Liver (tissue), 8 donors: ENCODE measurements at regions not wholly inside any gene's neighbourhood (a gene's known extent, or its start where the extent isn't known, plus 50 kb on each side); places are given as distances from the start of the nearest gene placed in this dataset.

Source experiments
- DNase-seq: peaks from one replicate; pipeline ENCODE4 v3.0.0-alpha.2; 2017; ENCODE audit warnings: low spot score
- H3K27ac ChIP-seq, 2 donors: one replicate each; pipeline ENCODE4 v1.7.0; 2013; ENCODE audit warnings: inconsistent platforms in 2 of 2, low read length in 2 of 2, control low read depth in 1 of 2, low read depth in 1 of 2, mild to moderate bottlenecking in 1 of 2
- H3K27me3 ChIP-seq, 4 donors: one replicate each; pipeline versions ENCODE4 v1.6.1 to v1.7.0; 2013; ENCODE audit warnings: low read length in 3 of 4, inconsistent platforms in 1 of 4, mild to moderate bottlenecking in 1 of 4, moderate library complexity in 1 of 4; ENCODE audit not compliant: control insufficient read depth in 4 of 4, insufficient read depth in 4 of 4
- H3K36me3 ChIP-seq, 4 donors: one replicate each; pipeline versions ENCODE4 v1.6.1 to v1.7.0; 2013; ENCODE audit warnings: low read length in 3 of 4, mild to moderate bottlenecking in 3 of 4, low read depth in 1 of 4, moderate library complexity in 1 of 4; ENCODE audit not compliant: control insufficient read depth in 4 of 4, insufficient read depth in 3 of 4
- H3K4me1 ChIP-seq, 4 donors: one replicate each; pipeline versions ENCODE4 v1.6.1 to v1.7.0; 2013; ENCODE audit warnings: low read length in 3 of 4, mild to moderate bottlenecking in 3 of 4, moderate library complexity in 1 of 4; ENCODE audit not compliant: control insufficient read depth in 4 of 4, insufficient read depth in 4 of 4
- H3K4me3 ChIP-seq, 3 donors: one replicate each; pipeline versions ENCODE4 v1.6.1 to v1.7.0; 2013; ENCODE audit warnings: low read length in 3 of 3, control low read depth in 1 of 3, low read depth in 1 of 3, mild to moderate bottlenecking in 1 of 3
- H3K9ac ChIP-seq, 2 donors: one replicate each; pipeline ENCODE4 v1.7.0; 2013; ENCODE audit warnings: low read length in 2 of 2, mild to moderate bottlenecking in 2 of 2, moderate library complexity in 2 of 2, control low read depth in 1 of 2, low read depth in 1 of 2
- H3K9me3 ChIP-seq, 4 donors: one replicate each; pipeline versions ENCODE4 v1.6.1 to v1.7.0; 2013; ENCODE audit warnings: low read length in 3 of 4; ENCODE audit not compliant: control insufficient read depth in 4 of 4
- EGR1 ChIP-seq, 2 donors: IDR thresholded peaks; 2 replicates each; pipeline ENCODE4 v1.6.1; 2016 to 2018; ENCODE audit warnings: antibody characterized with exemption in 2 of 2, low read depth in 2 of 2
- FOXA1 ChIP-seq: IDR thresholded peaks from 2 replicates; pipeline ENCODE4 v1.6.1; 2016; ENCODE audit warnings: antibody characterized with exemption
- GABPA ChIP-seq, 2 donors: IDR thresholded peaks in 1 of 2; conservative IDR thresholded peaks in 1 of 2; 2 replicates each; pipeline ENCODE4 v1.6.1; 2016; ENCODE audit warnings: antibody characterized with exemption in 2 of 2, mild to moderate bottlenecking in 1 of 2, moderate library complexity in 1 of 2
- HNF4A ChIP-seq, 2 donors: conservative IDR thresholded peaks; 2 replicates each; pipeline ENCODE4 v1.6.1; 2016; ENCODE audit warnings: antibody characterized with exemption in 2 of 2, mild to moderate bottlenecking in 2 of 2
- HNF4G ChIP-seq: IDR thresholded peaks from 2 replicates; pipeline ENCODE4 v1.6.1; 2016; ENCODE audit warnings: antibody characterized with exemption
- JUND ChIP-seq, 2 donors: IDR thresholded peaks; 2 replicates each; pipeline ENCODE4 v1.6.1; 2016; ENCODE audit warnings: antibody characterized with exemption in 2 of 2
- NR2F2 ChIP-seq: IDR thresholded peaks from 2 replicates; pipeline ENCODE4 v1.6.1; 2016; ENCODE audit warnings: antibody characterized with exemption
- RAD21 ChIP-seq, 2 donors: IDR thresholded peaks; 2 replicates each; pipeline ENCODE4 v1.6.1; 2016; ENCODE audit warnings: antibody characterized with exemption in 2 of 2, mild to moderate bottlenecking in 2 of 2
- RXRA ChIP-seq, 2 donors: IDR thresholded peaks; 2 replicates each; pipeline ENCODE4 v1.6.1; 2017 to 2018; ENCODE audit warnings: antibody characterized with exemption in 2 of 2, mild to moderate bottlenecking in 1 of 2
- SP1 ChIP-seq: IDR thresholded peaks from 2 replicates; pipeline ENCODE4 v1.6.1; 2018; ENCODE audit warnings: antibody characterized with exemption, mild to moderate bottlenecking
- TAF1 ChIP-seq: conservative IDR thresholded peaks from 2 replicates; pipeline ENCODE4 v1.6.1; 2016; ENCODE audit warnings: antibody characterized with exemption, mild to moderate bottlenecking
- YY1 ChIP-seq: IDR thresholded peaks from 2 replicates; pipeline ENCODE4 v1.6.1; 2016; ENCODE audit warnings: antibody characterized with exemption, mild to moderate bottlenecking
- WGBS: extraction: QIAGEN DNeasy Blood & Tissue Kit; methylation state at CpG from one replicate; pipeline ENCODE4 v1.1.7; 2013; 5-methylcytosine and 5-hydroxymethylcytosine counted together
- TF ChIP-seq, protein P1 (sequence below): IDR thresholded peaks from 2 replicates; pipeline ENCODE4 v1.6.1; 2016; ENCODE audit warnings: antibody characterized with exemption
- TF ChIP-seq, protein P2 (sequence below): IDR thresholded peaks from 2 replicates; pipeline ENCODE4 v1.6.1; 2016; ENCODE audit warnings: antibody characterized with exemption, mild to moderate bottlenecking
- TF ChIP-seq, protein P3 (sequence below): IDR thresholded peaks from 2 replicates; pipeline ENCODE4 v1.6.1; 2016; ENCODE audit warnings: antibody characterized with exemption
- TF ChIP-seq, protein P4 (sequence below): IDR thresholded peaks from 2 replicates; pipeline ENCODE4 v1.6.1; 2016; ENCODE audit warnings: antibody characterized with exemption
- TF ChIP-seq, protein P5 (sequence below): fragments of 150-350 bp; IDR thresholded peaks from 2 replicates; pipeline ENCODE4 v1.5.1; 2017; ENCODE audit warnings: improper control_type of control experiment, low read depth, low read length; ENCODE audit not compliant: missing input control
- donor health status: healthy.
- donor health status: healthy.
- donor health status: healthy.
- donor health status: healthy.
- donor health status: healthy.

DNA sequence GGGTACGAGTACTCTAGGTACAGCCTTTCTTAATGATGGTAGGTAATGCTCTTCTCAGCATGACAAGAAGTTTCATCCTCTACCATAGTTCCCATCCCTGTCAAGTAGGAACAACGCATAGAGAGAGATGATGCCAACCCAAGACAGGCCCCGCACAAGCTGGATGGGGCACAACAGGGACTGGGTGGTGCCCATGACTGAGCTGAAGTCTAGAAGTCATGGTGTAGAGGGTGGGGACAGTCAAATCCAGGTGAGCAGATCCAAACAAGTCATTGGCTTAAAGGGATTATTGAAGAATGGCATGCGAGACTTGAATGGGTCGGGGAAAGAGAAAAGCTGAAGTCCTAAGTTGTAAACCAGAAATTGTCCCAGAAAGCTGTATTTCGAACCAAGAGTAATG lies 84.2 kb upstream of the MDM1 start:
- no peak overlapping the region for H3K27ac ChIP-seq
- H3K4me3 ChIP-seq, result no peak overlapping the region
- WGBS, result 96% methylated on average over 6 of the region's 6 CpGs
- H3K4me1 ChIP-seq, result no peaks in the 10 kb centered on the region
- no peak for DNase-seq
- H3K9ac ChIP-seq, result no peak overlapping the region
- no peaks in the 10 kb centered on the region for H3K27me3 ChIP-seq
- H3K36me3 ChIP-seq, result no peaks in the 10 kb centered on the region
- H3K9me3 ChIP-seq, result no peaks in the 10 kb centered on the region
- no peak for TF ChIP-seq SP1
- TF ChIP-seq, protein P1, sequence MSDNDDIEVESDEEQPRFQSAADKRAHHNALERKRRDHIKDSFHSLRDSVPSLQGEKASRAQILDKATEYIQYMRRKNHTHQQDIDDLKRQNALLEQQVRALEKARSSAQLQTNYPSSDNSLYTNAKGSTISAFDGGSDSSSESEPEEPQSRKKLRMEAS, result no peak

DNA sequence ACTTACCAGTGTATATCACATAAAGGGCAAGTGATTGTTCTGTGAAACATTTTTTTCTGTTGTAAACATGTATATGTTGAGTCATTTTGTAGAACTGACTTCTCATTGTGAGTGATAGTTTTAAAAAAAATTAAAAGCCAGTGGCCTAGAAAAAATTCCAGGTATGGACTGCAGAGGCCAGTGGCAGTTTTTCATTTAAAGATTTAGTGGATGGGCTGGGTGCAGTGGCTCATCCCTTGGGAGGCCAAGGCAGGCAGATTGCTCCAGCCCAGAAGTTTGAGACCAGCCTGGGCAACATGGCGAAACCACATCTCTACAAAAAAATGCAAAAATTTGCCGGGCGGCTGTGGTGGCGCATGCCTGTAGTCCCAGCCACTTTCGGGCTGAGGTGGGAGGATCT lies 84.7 kb upstream of the MDM1 start:
- no peak overlapping the region for H3K27ac ChIP-seq
- no peak overlapping the region for H3K4me3 ChIP-seq
- no peaks in the 10 kb centered on the region for H3K27me3 ChIP-seq
- no peaks in the 10 kb centered on the region for H3K9me3 ChIP-seq
- TF ChIP-seq NR2F2 (no peak), GABPA (IDR thresholded peaks at IDR 0.05 in 1 of 2, conservative IDR thresholded peaks at IDR 0.05 in 1 of 2) (no peak), YY1 (no peak), TAF1 (no peak), EGR1 (IDR thresholded peaks at IDR 0.05; ENCODE audit: low read depth in 2 of 2) (no peak), RXRA (IDR thresholded peaks at IDR 0.05) (no peak), FOXA1 (no peak), HNF4A (conservative IDR thresholded peaks at IDR 0.05) (no peak)
- TF ChIP-seq, protein P1, result no peak
- TF ChIP-seq, protein P2, sequence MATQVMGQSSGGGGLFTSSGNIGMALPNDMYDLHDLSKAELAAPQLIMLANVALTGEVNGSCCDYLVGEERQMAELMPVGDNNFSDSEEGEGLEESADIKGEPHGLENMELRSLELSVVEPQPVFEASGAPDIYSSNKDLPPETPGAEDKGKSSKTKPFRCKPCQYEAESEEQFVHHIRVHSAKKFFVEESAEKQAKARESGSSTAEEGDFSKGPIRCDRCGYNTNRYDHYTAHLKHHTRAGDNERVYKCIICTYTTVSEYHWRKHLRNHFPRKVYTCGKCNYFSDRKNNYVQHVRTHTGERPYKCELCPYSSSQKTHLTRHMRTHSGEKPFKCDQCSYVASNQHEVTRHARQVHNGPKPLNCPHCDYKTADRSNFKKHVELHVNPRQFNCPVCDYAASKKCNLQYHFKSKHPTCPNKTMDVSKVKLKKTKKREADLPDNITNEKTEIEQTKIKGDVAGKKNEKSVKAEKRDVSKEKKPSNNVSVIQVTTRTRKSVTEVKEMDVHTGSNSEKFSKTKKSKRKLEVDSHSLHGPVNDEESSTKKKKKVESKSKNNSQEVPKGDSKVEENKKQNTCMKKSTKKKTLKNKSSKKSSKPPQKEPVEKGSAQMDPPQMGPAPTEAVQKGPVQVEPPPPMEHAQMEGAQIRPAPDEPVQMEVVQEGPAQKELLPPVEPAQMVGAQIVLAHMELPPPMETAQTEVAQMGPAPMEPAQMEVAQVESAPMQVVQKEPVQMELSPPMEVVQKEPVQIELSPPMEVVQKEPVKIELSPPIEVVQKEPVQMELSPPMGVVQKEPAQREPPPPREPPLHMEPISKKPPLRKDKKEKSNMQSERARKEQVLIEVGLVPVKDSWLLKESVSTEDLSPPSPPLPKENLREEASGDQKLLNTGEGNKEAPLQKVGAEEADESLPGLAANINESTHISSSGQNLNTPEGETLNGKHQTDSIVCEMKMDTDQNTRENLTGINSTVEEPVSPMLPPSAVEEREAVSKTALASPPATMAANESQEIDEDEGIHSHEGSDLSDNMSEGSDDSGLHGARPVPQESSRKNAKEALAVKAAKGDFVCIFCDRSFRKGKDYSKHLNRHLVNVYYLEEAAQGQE, result no peak
- TF ChIP-seq, protein P3, sequence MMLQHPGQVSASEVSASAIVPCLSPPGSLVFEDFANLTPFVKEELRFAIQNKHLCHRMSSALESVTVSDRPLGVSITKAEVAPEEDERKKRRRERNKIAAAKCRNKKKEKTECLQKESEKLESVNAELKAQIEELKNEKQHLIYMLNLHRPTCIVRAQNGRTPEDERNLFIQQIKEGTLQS, result no peak
- 98% methylated on average over 5 of the region's 5 CpGs for WGBS
- no peaks in the 10 kb centered on the region for H3K4me1 ChIP-seq
- H3K9ac ChIP-seq, result no peak overlapping the region
- DNase-seq, result no peak
- H3K36me3 ChIP-seq, result no peaks in the 10 kb centered on the region

DNA sequence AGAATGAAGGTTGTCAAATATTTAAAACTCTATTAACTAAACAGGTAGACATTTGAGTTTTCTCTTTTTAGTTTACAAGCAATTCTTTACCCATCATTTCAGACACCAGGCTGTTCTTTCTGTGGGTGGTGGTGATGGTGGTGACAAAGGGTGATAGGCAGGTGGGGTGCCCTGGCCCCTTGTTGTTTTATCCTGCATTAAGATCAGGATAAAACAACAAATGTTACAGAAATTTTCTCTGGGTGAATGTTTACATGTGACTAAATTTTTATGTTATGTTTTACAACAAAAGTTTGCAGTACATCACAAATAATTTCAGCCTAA lies 85.9 kb upstream of the MDM1 start:
- no peak overlapping the region for H3K4me3 ChIP-seq
- no peaks in the 10 kb centered on the region for H3K4me1 ChIP-seq
- TF ChIP-seq RAD21 (IDR thresholded peaks at IDR 0.05), result no peak
- no peak for TF ChIP-seq HNF4A (conservative IDR thresholded peaks at IDR 0.05)
- TF ChIP-seq, protein P3, result no peak
- TF ChIP-seq YY1, result no peak
- TF ChIP-seq, protein P4, sequence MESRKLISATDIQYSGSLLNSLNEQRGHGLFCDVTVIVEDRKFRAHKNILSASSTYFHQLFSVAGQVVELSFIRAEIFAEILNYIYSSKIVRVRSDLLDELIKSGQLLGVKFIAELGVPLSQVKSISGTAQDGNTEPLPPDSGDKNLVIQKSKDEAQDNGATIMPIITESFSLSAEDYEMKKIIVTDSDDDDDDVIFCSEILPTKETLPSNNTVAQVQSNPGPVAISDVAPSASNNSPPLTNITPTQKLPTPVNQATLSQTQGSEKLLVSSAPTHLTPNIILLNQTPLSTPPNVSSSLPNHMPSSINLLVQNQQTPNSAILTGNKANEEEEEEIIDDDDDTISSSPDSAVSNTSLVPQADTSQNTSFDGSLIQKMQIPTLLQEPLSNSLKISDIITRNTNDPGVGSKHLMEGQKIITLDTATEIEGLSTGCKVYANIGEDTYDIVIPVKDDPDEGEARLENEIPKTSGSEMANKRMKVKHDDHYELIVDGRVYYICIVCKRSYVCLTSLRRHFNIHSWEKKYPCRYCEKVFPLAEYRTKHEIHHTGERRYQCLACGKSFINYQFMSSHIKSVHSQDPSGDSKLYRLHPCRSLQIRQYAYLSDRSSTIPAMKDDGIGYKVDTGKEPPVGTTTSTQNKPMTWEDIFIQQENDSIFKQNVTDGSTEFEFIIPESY, result no peak
- no peak for TF ChIP-seq NR2F2
- TF ChIP-seq, protein P1, result no peak
- TF ChIP-seq, protein P5, sequence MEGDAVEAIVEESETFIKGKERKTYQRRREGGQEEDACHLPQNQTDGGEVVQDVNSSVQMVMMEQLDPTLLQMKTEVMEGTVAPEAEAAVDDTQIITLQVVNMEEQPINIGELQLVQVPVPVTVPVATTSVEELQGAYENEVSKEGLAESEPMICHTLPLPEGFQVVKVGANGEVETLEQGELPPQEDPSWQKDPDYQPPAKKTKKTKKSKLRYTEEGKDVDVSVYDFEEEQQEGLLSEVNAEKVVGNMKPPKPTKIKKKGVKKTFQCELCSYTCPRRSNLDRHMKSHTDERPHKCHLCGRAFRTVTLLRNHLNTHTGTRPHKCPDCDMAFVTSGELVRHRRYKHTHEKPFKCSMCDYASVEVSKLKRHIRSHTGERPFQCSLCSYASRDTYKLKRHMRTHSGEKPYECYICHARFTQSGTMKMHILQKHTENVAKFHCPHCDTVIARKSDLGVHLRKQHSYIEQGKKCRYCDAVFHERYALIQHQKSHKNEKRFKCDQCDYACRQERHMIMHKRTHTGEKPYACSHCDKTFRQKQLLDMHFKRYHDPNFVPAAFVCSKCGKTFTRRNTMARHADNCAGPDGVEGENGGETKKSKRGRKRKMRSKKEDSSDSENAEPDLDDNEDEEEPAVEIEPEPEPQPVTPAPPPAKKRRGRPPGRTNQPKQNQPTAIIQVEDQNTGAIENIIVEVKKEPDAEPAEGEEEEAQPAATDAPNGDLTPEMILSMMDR, result no peak
- no peak for TF ChIP-seq JUND (IDR thresholded peaks at IDR 0.05)
- TF ChIP-seq RXRA (IDR thresholded peaks at IDR 0.05), result no peak
- no peak for TF ChIP-seq SP1
- no peak for TF ChIP-seq HNF4G
- no peak overlapping the region for H3K27ac ChIP-seq
- H3K9me3 ChIP-seq, result no peaks in the 10 kb centered on the region
- H3K27me3 ChIP-seq, result no peaks in the 10 kb centered on the region
- DNase-seq, result no peak
- no peaks in the 10 kb centered on the region for H3K36me3 ChIP-seq
- H3K9ac ChIP-seq, result no peak overlapping the region
